ENCODE measurements at regions not wholly inside any gene's neighbourhood (a gene's known extent, or its start where the extent isn't known, plus 50 kb on each side); places are given as distances from the start of the nearest gene placed in this dataset.

DNA sequence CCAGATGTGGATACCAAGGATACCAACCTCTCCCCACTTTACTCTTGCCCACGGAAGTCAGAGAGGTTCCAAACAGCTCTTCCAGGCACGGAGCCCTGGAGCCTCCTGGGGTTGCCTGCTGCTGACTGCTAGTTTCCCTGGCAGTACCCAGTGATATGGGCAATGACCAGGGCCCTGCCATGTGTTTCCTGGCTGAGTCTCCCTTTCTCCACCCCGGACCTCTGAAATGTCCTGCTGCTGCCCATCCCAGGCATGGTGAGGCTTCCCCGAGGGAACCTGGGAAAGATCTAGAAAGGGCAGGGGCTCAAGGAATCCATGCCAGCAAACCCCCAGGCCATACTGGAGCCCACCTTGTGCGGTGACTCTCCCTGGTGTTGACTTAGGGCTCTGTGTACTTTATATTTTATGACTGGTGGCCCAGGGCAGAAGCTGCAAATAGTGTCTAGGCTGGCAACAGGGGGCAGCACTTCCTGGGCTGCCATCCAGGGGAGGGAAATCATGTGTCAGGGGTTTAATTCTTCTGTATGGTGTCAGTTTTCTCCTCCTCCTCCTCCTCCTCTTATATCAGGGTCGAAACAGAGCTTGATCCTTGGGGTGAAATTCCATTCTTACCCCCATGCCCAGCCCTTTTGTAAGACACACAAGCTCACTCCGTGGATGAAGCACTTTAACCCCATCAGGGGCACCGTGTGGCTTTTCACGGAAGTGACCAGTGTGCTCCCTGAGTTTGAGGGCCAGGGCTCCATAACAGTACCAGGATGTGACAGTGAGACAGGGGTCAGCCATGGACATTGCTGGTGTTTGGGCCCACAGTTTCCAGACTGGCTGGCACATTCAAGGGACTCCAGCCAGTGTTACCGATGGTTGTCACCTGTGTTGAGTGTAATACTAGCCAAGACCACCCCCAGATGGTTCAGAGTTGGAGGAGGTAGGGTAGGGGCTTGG lies 62.4 kb upstream of the GDF10 start:
- peaks cover 0 to 4% (median 3%) of the 10 kb centered on the region in 3 donors for H3K9me3 Mint-ChIP-seq
- peak overlapping the region in 1 of 3 donors; percentile 8 for H3K27ac Mint-ChIP-seq
- H3K4me3 Mint-ChIP-seq, result no peak overlapping the region
- H3K36me3 Mint-ChIP-seq, result no peaks in the 10 kb centered on the region
- peaks cover 0 to 7% (median 2%) of the 10 kb centered on the region in 3 donors for H3K4me1 Mint-ChIP-seq
- no peaks in the 10 kb centered on the region for H3K27me3 Mint-ChIP-seq

DNA sequence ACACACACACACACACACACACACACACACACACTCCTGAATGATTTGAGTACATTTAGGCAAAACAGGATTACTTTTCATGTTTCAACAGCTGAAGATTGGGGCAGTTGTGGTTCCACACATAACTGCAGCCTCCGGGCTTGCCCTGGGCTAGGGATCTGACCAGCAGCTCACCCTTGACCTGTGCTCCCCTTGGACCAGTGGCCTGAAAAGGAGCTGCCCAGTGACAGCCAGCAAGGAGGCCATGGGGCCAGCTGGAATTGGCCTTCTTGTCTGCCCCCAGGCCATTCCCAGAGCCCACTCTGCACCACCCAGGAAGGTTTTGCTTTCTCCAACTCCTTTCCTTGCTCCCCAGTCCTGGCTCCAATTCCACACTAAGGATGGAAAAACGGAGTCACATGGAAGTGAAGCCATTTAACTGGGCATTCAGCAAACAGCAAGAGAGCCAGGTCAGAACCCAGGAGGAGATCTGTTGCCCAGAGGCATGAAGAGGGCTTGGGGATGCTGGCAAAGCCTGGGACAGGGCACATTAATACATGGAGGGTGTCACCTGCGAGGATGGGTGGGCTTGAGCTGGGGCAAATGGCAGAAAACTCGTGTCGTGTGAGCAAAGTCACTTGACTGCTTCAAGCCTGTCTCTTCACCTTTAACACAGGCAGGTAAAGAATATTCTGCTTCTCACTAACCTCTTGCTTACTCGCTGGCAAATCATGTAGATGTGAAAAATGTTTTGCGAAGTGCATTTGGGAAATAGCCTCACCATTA lies 61.5 kb upstream of the GDF10 start:
- H3K27me3 Mint-ChIP-seq, result no peaks in the 10 kb centered on the region
- H3K36me3 Mint-ChIP-seq, result peaks cover 2% of the 10 kb centered on the region
- H3K9me3 Mint-ChIP-seq, result peaks cover 0 to 4% (median 3%) of the 10 kb centered on the region in 3 donors
- peaks cover 0 to 7% (median 4%) of the 10 kb centered on the region in 3 donors for H3K4me1 Mint-ChIP-seq
- H3K27ac Mint-ChIP-seq, result no peak overlapping the region
- no peak overlapping the region for H3K4me3 Mint-ChIP-seq

DNA sequence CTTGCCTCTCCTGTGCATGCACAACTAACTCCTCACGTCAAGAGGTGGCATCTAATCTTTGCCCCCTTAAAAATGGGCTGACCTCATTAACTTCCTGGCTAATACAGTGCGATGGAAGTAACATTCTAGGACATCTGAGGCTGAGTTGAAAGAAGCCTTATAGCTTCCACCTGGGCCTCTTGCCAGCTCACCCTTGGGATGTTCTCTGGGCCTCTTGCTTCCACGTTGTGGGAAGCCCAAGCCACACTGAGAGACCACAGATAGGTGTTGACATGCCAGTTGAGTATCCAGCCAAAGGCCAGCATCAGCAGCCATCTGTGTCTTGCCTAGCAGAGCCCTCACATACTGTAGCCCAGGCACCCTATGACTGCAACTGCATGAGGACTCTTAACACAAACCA lies 60.8 kb upstream of the GDF10 start:
- Mint-ChIP-seq H3K36me3 (peaks cover 2% of the 10 kb centered on the region), H3K27ac (peak overlapping the region in 1 of 3 donors; percentile 12), H3K27me3 (no peaks in the 10 kb centered on the region), H3K4me1 (peaks cover 0 to 7% (median 4%) of the 10 kb centered on the region in 3 donors), H3K4me3 (no peak overlapping the region), H3K9me3 (peaks cover 0 to 4% (median 3%) of the 10 kb centered on the region in 3 donors)

DNA sequence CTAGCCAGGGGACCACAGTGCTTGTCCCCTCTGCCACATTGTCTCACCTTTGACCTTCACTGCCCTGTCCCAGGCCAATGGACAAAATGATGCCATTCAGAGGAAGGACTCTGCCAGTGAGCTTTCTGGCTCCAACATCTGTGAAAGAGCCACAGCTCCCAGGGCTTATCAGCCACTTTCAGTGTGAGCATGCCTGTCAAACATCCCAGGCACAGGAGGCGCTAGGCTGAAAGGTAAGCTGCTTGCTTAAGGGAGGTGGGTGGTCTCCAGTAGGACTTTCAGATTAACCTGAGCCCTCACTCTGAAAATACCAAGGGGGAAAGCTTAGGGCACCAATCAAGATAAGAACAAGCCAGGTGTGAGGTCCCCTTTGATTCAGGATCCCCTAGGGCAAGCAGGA lies 59.8 kb upstream of the GDF10 start:
- no peaks in the 10 kb centered on the region for H3K27me3 Mint-ChIP-seq

DNA sequence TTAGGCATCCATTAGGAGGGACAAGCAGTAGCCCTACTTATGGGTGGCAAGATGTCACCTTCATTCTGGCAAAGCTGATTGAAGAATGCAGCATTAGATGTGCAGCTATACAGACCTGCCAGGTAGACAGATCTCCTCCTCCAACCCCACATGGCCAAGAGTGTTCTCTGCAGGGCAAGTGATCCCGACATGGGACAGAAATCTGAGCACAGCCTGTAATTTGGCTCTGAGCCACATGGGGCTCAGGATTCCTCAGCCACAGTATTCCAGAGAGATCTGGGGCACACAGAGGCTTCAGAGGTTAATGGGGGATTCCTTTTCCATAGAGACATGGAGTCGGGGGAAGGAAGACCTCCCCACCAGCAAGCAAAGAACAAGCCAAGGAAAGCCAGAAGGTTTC lies 58.7 kb upstream of the GDF10 start:
- H3K36me3 Mint-ChIP-seq, result peaks cover 2% of the 10 kb centered on the region
- H3K4me1 Mint-ChIP-seq, result peaks cover 0 to 7% (median 4%) of the 10 kb centered on the region in 3 donors
- H3K9me3 Mint-ChIP-seq, result peaks cover 0 to 2% (median 0%) of the 10 kb centered on the region in 3 donors
- H3K4me3 Mint-ChIP-seq, result no peak overlapping the region
- peaks cover 2% of the 10 kb centered on the region for H3K27me3 Mint-ChIP-seq
- peak overlapping the region in 1 of 3 donors; percentile 31 for H3K27ac Mint-ChIP-seq

More for the DNA sequence above, 59.8 kb upstream of the GDF10 start:
- Mint-ChIP-seq H3K4me1 (peaks cover 0 to 7% (median 4%) of the 10 kb centered on the region in 3 donors), H3K27ac (no peak overlapping the region), H3K36me3 (peaks cover 2% of the 10 kb centered on the region), H3K4me3 (peak overlapping the region in 1 of 4 donors; percentile 71), H3K9me3 (peaks cover 0 to 4% (median 3%) of the 10 kb centered on the region in 3 donors)

DNA sequence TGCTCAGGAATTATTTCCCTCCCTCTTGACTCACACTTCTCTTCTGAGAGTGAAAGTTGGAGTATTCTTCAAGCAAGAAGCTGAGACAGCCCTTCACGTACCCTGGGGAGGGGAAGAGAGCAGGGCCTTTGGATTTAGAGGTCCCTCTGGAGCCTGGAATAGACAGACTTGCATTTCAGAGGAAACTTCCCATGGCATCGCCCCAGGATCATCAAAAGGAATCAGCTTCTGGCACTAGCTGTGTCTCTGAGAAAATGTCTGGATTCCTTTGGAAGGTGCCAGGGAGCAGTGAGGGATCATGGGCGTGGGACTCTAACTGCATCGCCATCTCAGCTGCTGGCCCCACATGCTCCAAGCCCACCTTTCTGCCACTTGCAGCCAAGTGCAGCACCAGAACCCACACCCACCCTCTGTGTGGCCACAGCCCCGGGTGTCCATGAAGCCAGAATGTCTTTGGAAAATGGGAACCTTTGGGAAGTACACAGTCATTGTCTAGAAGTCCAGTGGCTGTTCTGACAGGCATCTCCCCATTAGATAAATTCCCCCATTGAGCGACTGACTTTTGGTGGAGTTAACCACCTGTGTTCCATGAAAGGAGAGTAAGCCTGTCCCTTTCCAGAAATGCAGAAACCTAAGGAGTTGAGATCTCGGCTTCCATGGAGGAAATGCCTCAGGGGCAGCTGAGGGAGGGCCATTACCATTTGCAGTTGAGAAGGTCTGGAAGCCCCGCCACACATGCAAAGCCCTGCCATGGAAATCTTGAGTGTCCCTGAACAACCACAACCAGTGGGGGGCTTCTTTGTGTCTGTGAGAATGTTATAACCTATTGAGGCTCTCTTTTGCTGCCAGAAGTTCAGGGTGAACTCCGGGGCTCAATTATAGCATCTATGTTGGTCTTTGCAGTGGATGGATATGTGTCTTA lies 57.8 kb upstream of the GDF10 start:
- Mint-ChIP-seq H3K27me3 (peaks cover 2% of the 10 kb centered on the region), H3K9me3 (no peaks in the 10 kb centered on the region), H3K4me1 (peaks cover 0 to 7% (median 4%) of the 10 kb centered on the region in 3 donors), H3K4me3 (no peak overlapping the region), H3K27ac (peak overlapping the region in 1 of 3 donors; percentile 31), H3K36me3 (peaks cover 2% of the 10 kb centered on the region)

DNA sequence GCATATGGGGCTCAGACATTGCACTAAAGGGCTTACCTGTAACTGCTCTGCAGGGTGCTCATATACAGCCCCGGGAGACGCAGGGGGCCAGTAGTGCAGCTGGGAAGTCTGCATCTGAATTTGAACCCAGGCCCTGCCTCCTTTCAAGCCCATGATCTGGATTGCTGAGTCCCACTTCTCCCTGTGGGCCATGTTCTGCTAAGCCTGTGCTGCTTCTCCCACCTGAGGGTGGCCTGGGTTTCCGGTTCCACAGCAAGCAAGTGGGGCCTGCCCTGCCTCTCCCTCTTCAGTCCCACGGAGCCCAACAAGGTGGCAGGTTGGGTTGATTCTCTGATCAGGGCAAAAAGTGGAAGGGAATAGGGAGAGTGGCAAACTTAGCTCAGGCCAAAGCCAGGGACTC lies 56.6 kb upstream of the GDF10 start:
- H3K27me3 Mint-ChIP-seq, result peaks cover 2% of the 10 kb centered on the region
- no peak overlapping the region for H3K27ac Mint-ChIP-seq
- H3K4me1 Mint-ChIP-seq, result peaks cover 0 to 8% (median 4%) of the 10 kb centered on the region in 3 donors
- no peaks in the 10 kb centered on the region for H3K9me3 Mint-ChIP-seq
- H3K4me3 Mint-ChIP-seq, result no peak overlapping the region
- H3K36me3 Mint-ChIP-seq, result peaks cover 2% of the 10 kb centered on the region

DNA sequence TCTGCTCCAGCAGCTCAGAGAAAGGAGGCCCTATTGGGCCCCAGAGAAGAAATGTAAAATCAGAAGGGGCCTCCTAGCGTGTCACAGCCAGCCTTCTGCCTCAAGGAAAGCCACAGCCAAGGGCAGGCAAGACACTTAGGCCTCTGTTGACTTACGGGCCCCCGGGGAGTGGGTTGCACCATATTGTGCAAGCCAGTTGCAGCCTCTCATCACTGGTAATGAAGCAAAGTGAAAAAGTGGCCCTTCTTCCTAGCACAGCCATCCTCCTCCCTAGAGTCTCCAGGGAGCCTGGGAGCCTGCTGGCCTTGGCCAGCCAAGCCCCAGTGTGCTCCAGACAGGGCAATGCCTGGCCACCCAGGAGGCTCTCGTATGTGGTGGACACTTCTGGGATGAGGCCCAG lies 56.2 kb upstream of the GDF10 start:
- H3K4me1 Mint-ChIP-seq, result peaks cover 0 to 8% (median 4%) of the 10 kb centered on the region in 3 donors
- H3K4me3 Mint-ChIP-seq, result no peak overlapping the region
- H3K27me3 Mint-ChIP-seq, result peaks cover 2% of the 10 kb centered on the region
- no peak overlapping the region for H3K27ac Mint-ChIP-seq
- H3K36me3 Mint-ChIP-seq, result peaks cover 2% of the 10 kb centered on the region
- no peaks in the 10 kb centered on the region for H3K9me3 Mint-ChIP-seq

DNA sequence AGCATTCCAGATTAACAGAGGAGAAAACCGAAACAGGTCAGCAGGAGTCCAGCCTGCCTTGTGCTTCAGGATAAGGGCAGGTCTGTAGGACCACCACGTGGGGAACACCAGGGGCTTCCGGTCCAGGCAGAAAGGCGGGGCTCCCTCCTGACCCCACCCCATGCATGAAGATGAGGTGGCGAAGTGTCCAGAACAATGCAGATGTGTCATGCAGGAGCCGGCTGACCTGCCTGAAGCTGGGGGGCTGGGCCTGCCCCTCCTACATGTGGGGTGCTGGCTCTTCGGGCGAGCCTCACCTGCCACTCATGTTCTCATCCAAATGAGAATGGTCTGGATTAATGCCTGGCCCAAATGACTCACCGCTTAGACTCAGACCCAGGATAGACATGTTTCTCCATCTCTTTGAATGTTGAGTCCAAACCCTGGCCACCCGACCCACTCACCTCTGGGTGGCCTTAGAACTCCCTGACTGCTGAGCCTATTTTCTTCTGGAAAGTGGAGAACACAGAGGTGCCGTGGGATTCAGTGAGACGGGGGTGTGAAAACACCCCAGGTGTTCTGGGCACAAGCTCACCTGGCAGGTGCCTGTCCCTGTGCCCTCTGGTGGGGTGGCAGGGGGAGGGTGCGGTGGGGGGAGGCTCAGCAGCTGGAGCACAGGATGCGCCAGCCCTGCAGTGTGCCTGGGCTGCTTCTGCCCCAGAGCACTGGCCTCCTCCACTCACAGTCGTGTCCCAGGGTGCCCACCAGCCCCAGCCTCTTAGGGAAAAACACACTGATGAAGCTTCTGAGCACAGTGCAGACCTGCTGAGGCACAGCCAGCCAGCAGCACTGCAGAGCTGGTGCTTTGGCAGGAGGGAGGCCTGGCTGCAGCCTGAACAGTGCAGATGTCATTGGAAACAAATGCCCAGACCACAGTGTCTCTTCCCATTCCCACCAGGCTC lies 55.2 kb upstream of the GDF10 start:
- peaks cover 2% of the 10 kb centered on the region for H3K36me3 Mint-ChIP-seq
- peaks cover 2% of the 10 kb centered on the region for H3K27me3 Mint-ChIP-seq
- H3K9me3 Mint-ChIP-seq, result no peaks in the 10 kb centered on the region
- H3K4me3 Mint-ChIP-seq, result no peak overlapping the region
- H3K4me1 Mint-ChIP-seq, result peaks cover 0 to 3% (median 2%) of the 10 kb centered on the region in 3 donors
- H3K27ac Mint-ChIP-seq, result no peak overlapping the region

DNA sequence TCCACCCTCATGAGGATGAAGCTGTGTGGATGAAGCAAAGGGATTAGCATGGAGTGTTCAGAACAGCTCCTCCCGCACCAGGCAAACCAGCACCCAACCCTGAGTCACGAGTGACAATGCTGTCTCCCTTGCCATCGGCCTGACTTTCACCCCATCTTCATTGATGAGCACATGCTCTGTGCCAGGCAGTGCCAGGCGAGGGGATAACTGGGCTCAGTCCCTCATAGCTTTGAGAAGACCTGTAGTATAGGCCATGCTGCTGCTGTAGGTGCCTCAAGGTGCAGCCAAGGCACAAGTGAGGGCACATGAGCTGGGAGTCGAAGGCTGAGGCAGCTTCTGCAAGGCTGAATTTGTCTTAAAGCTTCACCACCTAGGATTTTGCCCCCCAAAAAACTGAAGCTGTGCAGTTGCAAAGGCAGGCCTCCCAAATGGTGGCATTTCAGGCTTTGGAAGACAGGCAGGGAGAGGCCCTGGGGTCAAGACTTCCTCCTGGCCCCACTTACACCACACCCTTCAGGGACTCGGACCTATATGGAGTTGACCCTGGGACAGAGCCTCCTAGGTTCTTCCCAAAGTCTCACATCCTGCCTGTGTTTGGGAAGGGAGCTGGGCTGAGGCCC lies 54.2 kb upstream of the GDF10 start:
- H3K4me1 Mint-ChIP-seq, result peaks cover 0 to 2% (median 1%) of the 10 kb centered on the region in 3 donors
- no peaks in the 10 kb centered on the region for H3K9me3 Mint-ChIP-seq
- no peak overlapping the region for H3K4me3 Mint-ChIP-seq
- H3K27me3 Mint-ChIP-seq, result peaks cover 2% of the 10 kb centered on the region
- H3K27ac Mint-ChIP-seq, result no peak overlapping the region
- peaks cover 2% of the 10 kb centered on the region for H3K36me3 Mint-ChIP-seq

DNA sequence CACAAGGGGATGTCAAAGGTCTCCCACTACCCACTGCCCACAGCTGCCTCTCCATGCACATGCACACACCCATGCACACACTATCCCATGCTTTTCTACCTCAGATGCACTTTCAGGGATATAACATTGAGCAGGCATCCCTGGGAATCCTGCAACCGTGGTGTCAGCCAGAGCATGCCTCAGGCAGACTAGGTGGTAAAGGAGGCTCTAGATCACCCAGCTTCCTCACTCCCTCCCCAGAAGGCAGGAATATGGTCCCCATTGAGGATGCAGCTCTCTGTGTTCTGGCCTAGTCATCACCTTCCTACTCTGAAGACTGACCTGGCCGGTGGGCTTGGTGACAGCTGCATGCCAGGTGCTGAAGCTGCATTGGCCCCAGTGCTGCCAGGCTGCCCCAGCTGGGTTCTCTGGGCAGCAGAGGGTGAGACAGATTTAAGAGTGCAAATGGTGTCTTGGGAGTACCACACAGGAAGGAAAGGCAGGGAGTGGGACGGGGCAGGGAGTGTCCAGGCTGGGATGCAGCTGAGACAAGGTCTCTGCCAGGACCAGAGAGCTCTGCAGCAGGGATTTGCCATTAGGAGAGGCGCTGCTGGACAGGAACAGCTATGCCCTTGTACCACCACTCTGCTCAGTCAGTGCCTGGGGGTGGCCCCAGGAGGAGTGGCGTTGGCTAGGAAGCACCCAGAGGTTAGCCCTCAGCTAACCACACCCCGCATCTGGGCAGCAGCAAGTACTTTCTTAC lies 53.4 kb upstream of the GDF10 start:
- Mint-ChIP-seq H3K27me3 (peaks cover 2% of the 10 kb centered on the region), H3K4me3 (peak overlapping the region in 1 of 4 donors; percentile 9), H3K4me1 (peaks cover 0 to 2% (median 1%) of the 10 kb centered on the region in 3 donors)

DNA sequence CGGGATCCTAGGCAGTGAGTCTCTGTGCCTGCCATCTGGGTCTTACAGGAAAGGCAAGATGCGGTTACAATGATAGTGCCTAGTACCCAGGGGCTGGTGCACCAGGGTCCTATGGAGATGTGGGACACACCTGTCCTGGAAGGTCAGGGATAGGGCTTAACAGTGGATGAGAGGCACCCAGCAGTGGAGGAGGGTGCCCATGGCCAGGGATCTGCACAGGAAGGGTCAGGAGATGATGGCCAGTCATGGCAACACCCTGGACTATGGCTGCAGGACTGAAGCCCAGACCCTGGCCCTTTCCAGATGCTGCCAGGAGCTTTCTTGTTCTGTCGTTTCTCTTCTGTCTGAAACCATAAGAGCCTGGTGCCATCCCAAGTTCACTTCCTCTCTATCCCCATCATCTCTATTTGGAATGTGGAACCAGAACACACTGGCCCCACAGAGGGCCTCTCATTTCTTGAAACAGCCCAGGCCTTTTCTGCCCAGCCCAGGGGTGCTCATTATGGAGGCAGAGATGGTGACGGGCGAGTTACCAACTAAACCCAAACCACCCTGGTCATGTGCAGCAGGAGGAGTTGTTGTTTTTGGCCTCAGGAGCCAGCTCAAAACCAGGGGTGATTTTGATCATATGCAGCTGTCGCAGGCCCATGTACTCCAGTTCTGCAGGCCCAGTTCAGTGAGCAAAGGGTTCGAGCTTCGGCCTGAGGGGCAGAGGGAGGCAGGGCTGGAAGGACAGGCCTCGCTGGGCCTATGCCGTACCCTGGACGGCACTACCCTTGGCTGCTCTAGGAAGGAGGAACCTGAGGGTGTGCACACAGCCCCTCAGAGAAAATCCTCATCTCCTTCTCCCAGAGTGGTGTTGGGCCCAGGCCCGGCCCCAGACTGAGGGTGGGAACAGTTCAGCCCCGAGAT lies 52.6 kb upstream of the GDF10 start:
- Mint-ChIP-seq H3K36me3 (peaks cover 2% of the 10 kb centered on the region), H3K4me1 (peaks cover 0 to 2% (median 1%) of the 10 kb centered on the region in 3 donors), H3K27me3 (peaks cover 2% of the 10 kb centered on the region), H3K4me3 (no peak overlapping the region), H3K27ac (no peak overlapping the region), H3K9me3 (no peaks in the 10 kb centered on the region)

More for the DNA sequence above, 53.4 kb upstream of the GDF10 start:
- H3K9me3 Mint-ChIP-seq, result no peaks in the 10 kb centered on the region
- H3K36me3 Mint-ChIP-seq, result peaks cover 2% of the 10 kb centered on the region
- no peak overlapping the region for H3K27ac Mint-ChIP-seq

All from IgD-negative memory B cell (primary cell).